HG03439 (cell line): ENCODE measurements at regions not wholly inside any gene's neighbourhood (a gene's known extent, or its start where the extent isn't known, plus 50 kb on each side); places are given as distances from the start of the nearest gene placed in this dataset.
"Not testable (repeated sequence)": the region's sequence is repeated elsewhere in the genome, so short reads cannot be mapped to it uniquely, and the experiment has no call there.

Experiments used
- ATAC-seq: cut with Tn5 transposase; IDR thresholded peaks from one replicate; pipeline ENCODE4 v1.9.1; 2021; ENCODE audit warnings: mild to moderate bottlenecking, moderate library complexity; ENCODE audit not compliant: unreplicated experiment

- no peak for ATAC-seq
Observed at GRCh38 chr1:190949939-190950338, 472.3 kb upstream of the BRINP3 start.

- ATAC-seq: no peak
Observed at GRCh38 chr1:190957565-190957964, 479.9 kb upstream of the BRINP3 start.

DNA sequence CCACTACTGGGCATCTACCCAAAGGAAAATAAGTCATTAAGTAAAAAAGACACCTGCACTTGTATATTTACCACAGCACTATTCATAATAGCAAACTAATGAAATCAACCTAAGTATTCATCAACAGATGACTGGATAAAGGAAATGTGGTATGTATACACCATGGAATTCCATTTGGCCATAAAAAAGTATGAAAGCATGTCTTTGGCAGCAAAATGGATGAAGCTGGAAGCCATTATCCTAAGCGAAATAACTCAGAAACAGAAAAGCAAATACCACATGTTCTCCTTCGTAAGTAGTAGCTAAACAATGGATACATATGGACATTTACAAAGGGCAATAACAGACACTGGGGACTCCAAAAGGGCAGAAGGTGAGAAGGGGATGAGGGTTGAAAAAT, 485.7 kb upstream of the BRINP3 start:
- ATAC-seq: no peak

DNA sequence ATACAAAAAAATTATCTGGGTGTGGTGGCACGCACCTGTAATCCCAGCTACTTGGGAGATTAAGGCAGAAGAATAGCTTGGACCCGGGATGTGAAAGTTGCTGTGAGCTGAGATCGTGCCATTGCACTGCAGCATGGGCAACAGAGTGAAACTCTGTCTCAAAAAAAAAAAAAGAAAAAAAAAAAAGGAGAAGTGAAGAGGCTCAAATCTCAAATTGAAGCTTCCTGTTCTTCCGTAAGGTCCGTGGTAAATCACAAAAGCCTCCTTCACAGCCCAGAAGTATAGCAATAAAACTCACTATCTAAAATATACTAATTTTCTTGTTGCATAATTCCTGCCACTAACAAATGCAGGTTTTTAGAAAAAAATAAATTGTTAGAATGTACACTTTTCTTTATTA, 498.2 kb upstream of the BRINP3 start:
- no peak for ATAC-seq

DNA sequence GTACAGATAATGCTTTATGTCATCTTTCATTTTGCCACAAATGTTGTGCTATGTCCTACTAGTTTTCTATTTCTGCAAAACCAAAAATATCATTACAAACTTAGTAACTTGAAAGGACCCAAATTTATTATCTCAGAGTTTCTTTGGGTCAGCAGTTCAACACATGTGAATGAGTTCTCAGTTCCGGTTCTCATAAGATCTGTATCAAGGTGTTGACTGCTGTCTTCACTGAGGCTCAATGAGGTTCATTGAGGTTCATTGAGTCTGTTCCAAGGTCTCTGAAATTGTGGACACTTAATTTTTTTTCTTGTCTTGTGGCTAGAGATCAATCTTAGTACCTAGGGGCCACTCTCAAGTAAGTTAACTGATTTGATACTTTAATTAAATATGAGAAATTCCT, 525.1 kb upstream of the BRINP3 start:
- no peak for ATAC-seq

DNA sequence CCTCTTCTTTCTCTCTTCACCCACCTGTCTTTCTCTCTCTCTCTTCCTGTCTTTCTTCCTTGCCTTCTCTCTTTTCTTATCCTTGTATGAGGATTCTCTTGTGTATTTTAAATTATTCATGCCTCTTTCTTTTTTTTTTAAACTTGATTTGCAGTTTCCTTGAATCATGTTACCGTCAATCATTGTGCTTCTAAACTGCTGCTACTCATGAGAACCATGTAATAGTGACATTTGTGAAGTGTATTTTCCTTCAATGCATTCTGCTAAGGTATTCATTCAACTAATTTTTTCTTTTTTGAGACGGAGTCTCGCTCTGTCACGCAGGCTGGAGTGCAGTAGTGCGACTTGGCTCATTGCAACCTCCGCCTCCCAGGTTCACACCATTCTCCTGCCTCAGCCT, 539.1 kb upstream of the BRINP3 start:
- ATAC-seq: no peak

GRCh38 chr1:191022856-191023255, 545.2 kb upstream of the BRINP3 start:
- no peak for ATAC-seq

DNA sequence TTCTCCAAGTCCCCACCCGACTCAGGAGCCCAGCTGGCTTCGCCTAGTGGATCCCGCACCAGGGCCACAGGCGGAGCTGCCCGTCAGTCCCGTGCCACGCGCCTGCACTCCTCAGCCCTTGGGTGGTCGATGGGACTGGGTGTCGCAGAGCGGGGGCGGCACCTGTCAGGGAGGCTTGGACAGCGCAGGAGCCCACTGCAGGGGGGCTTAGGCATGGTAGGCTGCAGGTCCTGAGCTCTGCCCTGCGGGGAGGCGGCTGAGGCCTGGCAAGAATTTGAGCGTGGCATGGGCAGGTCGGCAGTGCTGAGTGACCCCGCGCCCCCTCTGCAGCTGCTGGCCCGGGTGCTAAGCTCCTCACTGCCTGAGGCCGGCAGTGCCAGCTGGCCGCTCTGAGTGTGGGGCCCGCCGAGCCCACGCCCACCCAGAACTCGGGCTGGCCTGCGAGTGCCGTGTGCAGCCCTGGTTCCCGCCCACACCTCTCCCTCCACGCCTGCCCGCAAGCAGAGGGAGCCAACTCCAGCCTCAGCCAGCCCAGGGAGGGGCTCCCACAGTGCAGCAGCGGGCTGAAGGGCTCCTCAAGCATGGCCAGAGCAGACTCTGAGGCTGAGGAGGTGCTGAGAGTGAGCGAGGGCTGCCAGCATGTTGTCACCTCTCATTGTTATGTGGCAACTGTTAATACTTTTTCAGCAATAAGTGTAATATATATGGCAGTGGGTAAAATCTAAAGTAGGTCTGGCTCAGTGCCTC, 548.4 kb upstream of the BRINP3 start:
- ATAC-seq: no peak

DNA sequence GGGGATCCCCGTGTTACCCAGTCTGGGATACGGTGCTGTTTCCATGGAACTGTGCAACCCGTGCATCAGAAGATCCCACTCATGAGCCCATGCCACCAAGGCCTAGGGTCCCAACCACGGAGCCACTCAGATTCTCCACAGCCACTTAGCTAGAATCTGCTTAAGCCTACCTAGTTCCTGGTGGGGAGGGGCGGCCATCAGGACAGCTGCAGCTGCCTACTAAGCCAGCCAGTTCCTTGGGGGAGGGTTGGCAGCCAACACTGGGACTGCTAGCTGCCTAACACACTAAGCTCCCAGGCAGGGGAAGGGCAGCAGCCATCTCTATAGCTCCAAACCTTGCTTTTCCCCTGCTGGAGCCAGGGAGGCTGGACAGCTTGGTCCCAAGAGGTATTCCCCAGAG, 549.2 kb upstream of the BRINP3 start:
- no peak for ATAC-seq

GRCh38 chr1:191034132-191034531, 556.5 kb upstream of the BRINP3 start:
- ATAC-seq: no peak

DNA sequence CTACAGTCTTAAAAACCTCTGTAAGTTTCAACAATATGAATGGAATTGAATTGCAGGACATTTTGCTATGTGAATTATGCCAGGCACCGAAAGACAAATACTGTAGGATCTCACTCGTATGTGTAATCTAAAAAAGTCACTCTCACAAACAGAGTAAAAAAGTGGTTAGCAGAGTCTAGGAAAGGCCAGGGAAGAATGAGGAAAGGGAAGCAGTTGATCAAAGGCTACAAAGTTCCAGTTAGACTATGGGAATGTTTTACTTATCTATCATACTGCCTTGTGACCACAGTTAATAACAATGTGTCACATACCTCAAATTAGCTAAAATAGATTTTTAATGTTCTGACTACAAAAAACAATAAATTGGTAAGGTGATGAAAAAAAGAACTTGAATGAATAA, 565.4 kb upstream of the BRINP3 start:
- ATAC-seq: no peak

DNA sequence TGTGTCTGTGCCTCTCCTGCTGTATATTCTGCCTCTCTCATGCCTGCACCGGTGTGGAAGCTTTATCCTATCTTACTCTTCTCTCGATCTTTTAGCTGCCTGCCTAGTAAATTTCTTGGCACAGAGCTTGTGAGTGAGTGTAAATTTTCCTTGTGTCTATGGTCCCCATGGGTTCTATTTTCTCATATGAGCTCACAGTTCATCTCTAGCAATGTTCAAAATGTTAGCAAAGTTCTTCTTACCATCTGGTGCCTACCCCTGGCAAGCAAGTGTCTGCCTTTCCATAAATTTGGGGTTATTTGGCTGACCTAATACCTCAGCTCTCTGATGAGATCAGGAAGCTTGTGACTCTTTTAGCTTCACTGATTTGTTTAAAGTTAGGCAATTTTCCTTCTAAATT, 572.1 kb upstream of the BRINP3 start:
- no peak for ATAC-seq

- no peak for ATAC-seq
Observed at GRCh38 chr1:191052888-191053287, 575.2 kb upstream of the BRINP3 start.

GRCh38 chr1:191065346-191065745, 587.7 kb upstream of the BRINP3 start:
- no peak for ATAC-seq

DNA sequence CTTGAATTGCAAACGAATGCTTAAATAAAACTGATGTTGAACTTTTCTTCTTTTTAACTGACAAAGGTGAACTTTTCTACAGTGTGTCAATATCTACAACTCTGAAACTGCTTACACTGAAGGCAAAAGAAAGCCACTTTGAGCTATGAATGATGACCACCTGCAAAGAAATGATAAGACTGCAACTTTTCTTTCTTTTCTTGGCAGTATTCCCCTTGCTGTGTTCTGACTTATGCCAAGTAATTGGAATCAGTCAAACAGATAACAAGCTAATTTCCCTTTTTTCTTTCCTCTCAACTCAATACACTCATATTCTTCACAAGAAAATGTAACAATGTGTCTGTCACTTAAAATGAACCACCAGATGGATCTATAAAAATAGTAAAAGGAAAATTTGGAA, 588.1 kb upstream of the BRINP3 start:
- ATAC-seq: no peak

GRCh38 chr1:191074881-191075280, 597.2 kb upstream of the BRINP3 start:
- no peak for ATAC-seq

DNA sequence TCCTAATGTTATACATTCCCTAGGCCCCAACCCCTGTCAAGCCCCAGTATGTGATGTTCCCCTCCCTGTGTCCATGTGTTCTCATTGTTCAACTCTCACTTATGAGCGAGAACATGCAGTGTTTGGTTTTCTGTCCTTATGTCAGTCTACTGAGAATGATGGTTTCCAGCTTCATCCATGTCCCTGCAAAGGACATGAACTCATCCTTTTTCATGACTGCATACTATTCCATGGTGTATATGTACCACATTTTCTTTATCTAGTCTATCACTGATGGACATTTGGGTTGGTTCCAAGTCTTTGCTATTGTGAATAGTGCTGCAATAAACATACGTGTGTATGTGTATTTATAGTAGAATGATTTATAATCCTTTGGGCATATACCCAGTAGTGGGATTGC, 605.4 kb upstream of the BRINP3 start:
- ATAC-seq: not testable (repeated sequence)

DNA sequence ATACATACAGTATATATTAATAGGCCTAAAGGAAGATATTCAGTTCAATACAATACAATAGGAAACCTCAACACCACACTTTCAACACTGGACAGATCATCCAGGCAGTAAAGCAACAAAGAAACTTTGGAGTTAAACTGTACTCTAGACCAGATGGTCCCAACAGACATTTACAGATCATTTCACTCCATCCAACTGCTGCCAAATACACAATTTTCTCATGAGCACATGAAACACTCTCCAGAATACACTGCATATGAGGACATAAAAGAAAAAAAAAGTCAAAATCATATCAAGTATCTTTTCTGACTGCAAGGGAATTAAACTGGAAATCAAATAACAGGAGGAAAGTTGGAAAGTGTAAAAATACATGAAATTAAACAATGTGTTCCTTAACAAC, 607.5 kb upstream of the BRINP3 start:
- ATAC-seq: no peak

DNA sequence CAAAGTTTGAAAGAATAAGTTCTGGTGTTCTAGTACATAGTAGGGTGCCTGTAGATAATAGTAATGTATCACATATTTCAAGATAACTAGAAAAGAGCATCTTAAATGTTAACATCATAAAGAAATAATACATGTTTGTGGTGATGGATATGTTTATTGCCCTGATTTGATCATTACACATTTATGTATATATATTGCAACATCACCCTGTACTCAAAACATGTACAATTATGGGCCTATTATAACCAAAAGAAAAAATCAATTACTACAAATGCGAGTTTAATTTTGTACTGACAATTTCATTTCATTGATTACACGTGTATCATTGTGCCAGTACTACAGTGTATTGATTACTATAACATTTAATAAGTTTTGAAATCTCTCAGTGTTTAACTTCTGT, 609.2 kb upstream of the BRINP3 start:
- ATAC-seq: no peak

- ATAC-seq: no peak
Observed at GRCh38 chr1:191096405-191096804, 618.7 kb upstream of the BRINP3 start.

GRCh38 chr1:191099696-191100095, 622.0 kb upstream of the BRINP3 start:
- ATAC-seq: no peak

DNA sequence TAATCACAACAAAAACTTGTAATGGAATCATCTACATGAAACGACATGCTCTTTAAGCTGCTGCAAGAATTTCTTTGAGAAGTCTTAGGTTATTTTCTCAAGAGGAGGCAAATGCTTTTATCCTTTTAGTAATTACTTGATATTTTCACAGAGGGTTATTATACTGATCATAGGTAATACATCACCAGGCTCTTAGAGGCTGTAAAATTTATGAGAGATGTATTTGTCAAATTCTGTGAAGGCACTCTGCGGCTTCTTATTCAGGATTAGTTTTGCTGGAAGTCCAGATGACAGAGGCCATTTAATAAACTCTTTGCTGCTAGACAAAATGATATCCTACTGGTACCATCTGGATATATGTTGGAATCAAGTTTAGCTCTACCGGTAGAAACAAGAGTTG, 624.3 kb upstream of the BRINP3 start:
- ATAC-seq: no peak

- ATAC-seq: no peak
Observed at GRCh38 chr1:191125950-191126349, 648.3 kb upstream of the BRINP3 start.
